NCI-H1694 (cell line): ENCODE measurements at regions not wholly inside any gene's neighbourhood (a gene's known extent, or its start where the extent isn't known, plus 50 kb on each side); places are given as distances from the start of the nearest gene placed in this dataset.

Experiments used
- DNase-seq: peaks from one replicate; lab custom pipeline; 2025; lab: John Stamatoyannopoulos, UW

- no peak for DNase-seq
Observed at GRCh38 chr10:91036807-91037411, 116.0 kb upstream of the ANKRD1 start.

DNA sequence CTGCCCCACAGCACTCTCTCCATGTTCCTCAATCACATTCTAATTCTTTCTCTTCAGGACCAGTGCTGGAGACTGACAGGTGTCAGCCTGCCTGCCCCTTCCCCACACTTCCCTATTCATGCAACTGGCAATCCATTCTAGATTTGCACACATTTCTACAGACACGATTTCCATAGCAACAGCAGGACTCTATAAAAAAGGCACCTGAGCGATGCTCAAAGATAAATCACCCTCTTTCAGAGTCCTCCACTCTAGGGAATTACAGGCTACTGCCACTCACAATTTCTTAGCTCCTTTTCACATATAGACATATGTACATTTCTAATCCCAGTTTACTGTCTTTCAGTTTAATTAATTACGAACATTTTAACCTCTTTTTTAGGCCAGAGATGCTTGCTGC lies 118.1 kb upstream of the ANKRD1 start:
- DNase-seq = no peak

- DNase-seq = no peak
Observed at GRCh38 chr10:91040343-91040742, 119.5 kb upstream of the ANKRD1 start.

DNA sequence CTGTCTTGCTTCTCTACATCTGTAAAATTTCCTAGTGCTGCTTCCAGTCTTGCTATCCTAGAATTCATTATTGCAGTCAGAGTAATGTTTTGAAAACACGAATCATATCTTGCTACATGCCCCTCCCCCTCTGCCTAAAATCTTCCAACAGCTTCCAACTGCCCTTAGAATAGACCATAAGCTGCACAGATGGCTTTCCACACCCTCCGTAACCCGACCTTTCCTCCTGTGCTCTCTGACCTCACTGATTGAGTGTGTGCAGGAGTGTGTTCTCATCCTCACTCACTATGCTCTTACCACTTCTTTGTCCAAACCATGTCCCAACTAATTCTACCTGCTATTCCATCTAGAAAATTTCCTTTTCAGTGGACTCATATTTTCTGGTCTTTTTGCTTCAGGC lies 121.2 kb upstream of the ANKRD1 start:
- peak; percentile 20 for DNase-seq

GRCh38 chr10:91043173-91043910 lies 122.5 kb upstream of the ANKRD1 start:
- DNase-seq = peak; percentile 78

DNA sequence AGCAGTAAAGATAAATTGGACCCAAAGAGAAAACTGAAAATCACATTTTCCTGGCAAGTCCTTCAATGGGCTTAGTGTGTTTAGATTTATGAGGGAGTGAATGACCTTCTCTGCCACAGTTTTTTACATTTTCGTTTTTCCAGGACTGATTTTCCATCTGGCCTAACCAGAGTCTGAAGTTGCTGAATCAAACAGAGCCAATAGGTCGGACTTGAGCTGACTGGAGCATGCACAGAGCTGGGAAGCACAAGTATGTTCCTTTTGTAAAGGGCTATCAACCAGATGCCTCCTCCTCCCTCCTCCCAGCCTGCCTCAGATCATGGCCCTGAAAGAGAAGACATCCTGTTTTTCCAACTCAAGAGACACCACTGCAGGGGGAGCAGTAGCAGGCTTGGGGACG lies 126.0 kb upstream of the ANKRD1 start:
- no peak for DNase-seq

DNA sequence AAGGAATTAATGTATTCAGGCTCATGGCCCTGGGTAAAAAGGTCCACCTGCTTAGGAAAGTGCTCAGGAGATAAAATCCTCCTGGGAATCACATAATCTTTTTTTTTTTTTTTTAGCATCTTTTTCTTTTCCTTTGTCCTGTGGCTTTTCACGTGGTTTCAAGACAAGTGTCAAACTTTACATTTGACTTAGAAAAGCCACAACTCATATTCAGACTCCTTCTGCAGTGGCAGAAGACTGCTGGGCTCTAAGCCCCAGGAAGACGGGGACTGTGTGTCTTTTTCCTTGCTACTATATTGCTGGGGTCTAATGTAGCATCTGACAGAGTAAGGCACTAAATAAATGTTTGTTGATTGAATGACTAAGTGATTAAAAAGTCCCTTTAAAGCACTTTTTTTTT lies 127.5 kb upstream of the ANKRD1 start:
- no peak for DNase-seq

- DNase-seq = peak; percentile 56
Observed at GRCh38 chr10:91049296-91049987, 128.6 kb upstream of the ANKRD1 start.

DNA sequence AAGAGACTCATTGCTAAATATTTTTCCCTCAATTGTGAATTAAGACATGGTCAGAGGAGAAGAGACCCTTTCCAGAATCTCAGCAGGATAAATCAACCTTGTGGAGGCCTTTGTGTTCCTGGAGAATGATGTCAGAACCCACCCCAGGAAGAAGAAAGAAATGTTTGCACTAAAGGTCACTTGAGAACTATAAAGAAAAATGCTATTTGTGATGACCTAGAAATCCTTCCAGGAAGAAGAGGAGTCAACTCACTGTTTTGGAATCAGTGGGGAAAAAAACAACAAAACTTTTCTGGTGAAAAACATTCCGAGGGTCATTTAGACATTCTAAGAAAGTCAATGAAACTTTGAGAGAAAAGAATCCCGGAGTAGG lies 129.1 kb upstream of the ANKRD1 start:
- no peak for DNase-seq

DNA sequence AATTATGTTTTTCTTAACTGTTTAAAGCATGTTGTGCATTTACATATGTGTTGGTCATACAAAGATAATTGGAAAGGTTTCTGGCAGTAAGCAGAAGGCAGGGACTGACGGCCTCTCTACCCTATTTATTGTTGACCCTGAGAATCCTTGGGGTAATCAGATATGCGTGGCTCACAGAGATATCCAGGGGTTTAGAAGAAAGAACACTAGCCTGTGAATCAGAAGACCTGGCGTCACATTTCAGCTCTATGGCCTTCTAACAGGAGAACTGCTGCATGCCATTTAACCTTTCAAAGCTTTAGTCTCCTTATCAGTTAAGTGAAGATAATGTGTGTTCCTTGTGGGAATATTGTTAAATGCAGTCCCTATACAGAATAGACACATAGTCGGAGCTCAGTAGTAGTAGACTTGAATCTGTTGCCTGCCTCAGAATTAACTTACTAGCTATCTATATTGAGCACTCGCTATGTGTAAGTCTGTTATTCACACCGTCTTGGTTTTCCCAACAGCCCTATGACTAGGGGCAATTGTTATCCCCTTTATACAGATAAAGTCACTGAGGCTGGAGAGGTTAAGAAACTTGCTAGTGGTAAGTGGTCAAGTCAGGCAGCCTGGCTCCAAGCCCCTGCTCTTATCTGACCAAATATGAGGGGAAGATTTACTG lies 129.6 kb upstream of the ANKRD1 start:
- no peak for DNase-seq

DNA sequence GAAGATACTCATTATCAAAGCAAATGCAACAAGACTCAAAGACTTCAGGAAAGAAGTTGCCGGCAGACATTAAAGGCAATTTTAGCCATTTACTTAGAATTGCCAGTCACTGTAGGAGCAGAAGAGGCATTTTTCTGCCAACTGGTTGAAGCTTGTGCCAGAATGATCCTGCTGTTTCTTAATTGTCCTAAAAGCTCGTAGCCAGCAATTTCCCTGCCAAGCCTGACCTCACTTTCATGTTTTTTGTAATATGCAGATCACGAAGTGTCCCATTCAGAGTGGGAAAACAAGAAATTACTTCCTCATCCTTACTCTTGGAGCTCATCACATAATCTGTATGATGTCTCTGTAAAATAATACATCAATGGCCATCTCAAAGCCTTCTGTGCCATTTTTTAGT lies 130.9 kb upstream of the ANKRD1 start:
- DNase-seq = peak; percentile 93

GRCh38 chr10:91054325-91054724 lies 133.4 kb upstream of the ANKRD1 start:
- no peak for DNase-seq

- DNase-seq = no peak
Observed at GRCh38 chr10:91061187-91061586, 140.3 kb upstream of the ANKRD1 start.

GRCh38 chr10:91061608-91062007 lies 140.7 kb upstream of the ANKRD1 start:
- no peak for DNase-seq

GRCh38 chr10:91062091-91062490 lies 141.2 kb upstream of the ANKRD1 start:
- DNase-seq = no peak

- DNase-seq = no peak
Observed at GRCh38 chr10:91071786-91072185, 148.7 kb upstream of the PCGF5 start.

- DNase-seq = no peak
Observed at GRCh38 chr10:91073286-91073979, 147.0 kb upstream of the PCGF5 start.

DNA sequence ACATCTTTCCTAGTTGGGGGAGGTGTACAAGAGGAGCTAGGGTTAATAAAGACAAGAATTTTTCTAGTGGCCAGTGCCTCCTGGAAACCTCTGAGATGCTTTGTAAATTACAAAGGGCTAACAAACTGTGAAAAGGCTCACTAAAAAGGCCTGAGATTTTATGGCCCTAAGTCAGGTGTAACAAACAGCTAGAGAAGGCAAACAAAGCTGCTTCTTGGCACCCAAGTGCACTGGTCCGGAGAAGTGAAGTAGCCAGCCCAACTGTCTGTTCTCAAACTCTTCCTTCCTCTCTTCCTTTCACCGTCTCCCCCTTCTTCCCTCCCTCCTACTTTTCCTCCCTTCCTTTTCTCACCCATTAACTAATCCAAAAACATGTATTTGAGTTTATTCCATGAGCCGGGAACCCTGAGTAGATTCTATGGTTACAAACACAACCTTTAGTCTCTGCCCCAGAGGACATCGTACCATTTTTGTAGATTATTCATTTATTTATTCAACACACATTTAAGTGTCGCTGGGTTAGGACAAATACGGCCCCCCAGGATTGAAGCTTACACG lies 143.4 kb upstream of the PCGF5 start:
- no peak for DNase-seq

GRCh38 chr10:91077549-91078071 lies 142.9 kb upstream of the PCGF5 start:
- DNase-seq = peak; percentile 89

DNA sequence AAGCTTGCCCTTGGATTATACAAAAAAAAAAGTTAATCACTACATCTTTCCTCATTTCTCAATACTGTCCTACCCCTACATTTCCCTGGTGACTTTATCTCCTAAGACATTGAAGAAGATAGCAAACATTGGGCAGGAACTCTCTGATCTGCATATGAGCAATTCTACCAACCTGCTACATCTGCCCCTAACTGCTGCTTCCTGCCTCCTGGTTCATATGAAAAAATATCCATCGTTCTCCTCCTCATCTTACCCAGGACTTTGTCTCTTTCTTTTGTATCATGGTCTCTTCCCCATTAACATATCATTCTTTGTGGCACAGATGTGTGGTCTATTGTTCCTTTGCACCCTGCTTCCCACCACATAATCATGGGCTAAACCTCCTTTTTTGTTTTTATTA lies 139.7 kb upstream of the PCGF5 start:
- DNase-seq = no peak

GRCh38 chr10:91082447-91082846 lies 138.0 kb upstream of the PCGF5 start:
- DNase-seq = no peak
